ENCODE measurements at regions not wholly inside any gene's neighbourhood (a gene's known extent, or its start where the extent isn't known, plus 50 kb on each side); places are given as distances from the start of the nearest gene placed in this dataset.
"Not testable (repeated sequence)": the region's sequence is repeated elsewhere in the genome, so short reads cannot be mapped to it uniquely, and the experiment has no call there.

- no peak for DNase-seq
Observed at GRCh38 chr2:129827311-129828090, 152.0 kb upstream of the RAB6C start.

GRCh38 chr2:129828792-129829191 lies 150.7 kb upstream of the RAB6C start:
- no peak for DNase-seq

- DNase-seq = no peak
Observed at GRCh38 chr2:129829588-129829987, 149.9 kb upstream of the RAB6C start.

- DNase-seq = no peak
Observed at GRCh38 chr2:129831018-129831417, 148.4 kb upstream of the RAB6C start.

- not testable (repeated sequence) for DNase-seq
Observed at GRCh38 chr2:129833465-129833864, 146.0 kb upstream of the RAB6C start.

DNA sequence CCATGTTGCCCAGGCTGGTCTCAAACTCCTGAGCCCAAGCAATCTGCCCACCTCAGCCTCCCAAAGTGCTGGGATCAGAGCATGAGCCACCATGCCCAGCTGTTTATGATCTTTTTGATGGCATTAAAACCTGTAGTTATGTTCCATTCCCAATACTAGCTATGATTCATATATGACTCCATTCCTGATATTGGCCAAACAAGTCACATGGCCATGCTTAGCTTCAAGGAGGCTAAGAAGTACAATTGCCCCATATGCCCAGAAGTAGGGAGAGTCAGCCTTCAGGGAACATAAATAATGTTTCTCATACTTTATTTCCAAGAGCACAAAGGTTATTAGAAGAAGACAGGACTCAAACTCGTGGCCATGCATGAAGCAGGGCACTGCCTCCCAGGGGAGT lies 132.4 kb upstream of the RAB6C start:
- no peak for DNase-seq

DNA sequence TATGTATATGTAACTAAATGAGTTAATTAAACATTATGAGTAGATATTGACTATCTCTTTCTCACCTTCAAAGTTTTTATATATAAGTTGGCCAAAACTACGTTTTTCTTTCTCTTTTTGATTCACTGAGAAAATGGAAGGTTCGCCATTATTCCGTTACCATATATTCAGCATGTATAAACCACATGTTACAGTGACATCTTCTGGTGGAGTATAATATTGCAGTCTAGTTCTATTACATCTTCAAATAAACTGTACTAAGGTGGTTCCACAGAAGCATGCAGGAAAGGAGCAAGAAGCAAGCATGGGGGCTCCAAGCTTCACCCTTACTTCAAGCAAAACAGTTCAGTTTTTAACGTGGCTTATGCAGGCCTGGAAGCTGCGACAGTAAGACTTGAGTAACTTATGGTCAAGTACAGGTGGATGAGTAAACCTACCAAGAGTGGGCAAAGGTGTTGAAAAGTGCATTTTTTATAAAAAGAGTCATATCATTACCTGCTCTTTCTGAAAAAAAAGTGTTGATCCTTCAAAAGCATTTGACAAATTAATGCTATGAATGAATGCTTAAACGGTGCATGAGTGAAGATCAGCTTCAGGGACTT lies 129.8 kb upstream of the RAB6C start:
- DNase-seq = peak; percentile 75

DNA sequence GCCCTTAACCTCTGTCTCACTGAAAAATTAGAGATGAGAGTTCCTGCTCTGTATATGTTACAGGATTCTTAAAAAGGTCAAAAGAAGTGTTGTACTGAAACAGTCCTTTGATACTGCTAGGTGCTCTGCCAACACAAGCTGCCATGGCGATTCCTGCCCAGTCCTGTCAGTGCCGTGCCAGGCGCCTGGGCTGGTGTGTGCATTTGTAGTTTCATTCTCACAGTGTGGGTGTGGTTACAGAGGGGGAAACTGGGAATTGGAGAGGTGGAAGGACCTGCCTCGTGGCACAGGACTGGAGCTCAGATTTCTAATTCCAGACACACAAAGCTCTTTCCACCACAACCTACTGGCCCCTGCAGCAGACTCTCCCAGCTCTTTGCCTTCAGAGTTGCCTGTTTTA lies 122.3 kb upstream of the RAB6C start:
- peak; percentile 34 for DNase-seq

DNA sequence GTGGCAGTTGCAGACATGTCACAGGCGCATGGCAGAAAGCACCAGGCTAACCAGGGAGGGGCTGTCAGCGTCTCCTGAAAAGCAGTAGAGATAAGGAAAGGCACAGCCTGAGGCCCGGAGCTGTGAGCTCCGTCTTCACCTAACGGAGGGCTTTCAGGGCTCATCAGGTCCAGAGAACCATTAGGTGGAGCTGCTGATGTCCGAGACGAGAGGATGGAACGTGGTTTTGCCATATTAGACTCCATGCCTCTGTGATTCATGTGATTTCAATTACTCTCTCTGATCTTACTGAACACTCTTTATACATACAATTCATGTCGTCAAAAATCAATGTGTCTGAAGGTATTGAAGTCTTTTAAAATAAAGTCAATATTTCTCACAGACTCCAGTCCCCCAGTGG lies 120.3 kb upstream of the RAB6C start:
- no peak for DNase-seq

DNA sequence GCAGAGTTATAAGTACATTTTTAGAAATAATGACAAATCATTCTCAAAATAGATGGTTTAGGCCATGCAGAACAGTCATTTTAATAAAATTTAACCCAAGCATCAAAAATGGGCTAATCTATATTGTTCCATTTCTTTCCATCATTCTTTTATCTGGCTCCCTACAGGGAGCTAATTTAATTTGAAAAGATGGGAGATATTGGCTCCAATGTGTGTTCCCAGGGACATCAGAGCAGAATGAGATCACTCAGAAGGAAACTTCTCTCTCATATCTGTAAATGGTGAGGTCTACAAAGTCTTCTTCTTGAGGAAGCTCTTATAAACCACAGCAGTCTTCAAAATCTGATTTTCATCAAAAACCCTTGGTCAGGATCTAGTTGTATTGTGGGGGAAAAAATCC lies 119.4 kb upstream of the RAB6C start:
- no peak for DNase-seq

DNA sequence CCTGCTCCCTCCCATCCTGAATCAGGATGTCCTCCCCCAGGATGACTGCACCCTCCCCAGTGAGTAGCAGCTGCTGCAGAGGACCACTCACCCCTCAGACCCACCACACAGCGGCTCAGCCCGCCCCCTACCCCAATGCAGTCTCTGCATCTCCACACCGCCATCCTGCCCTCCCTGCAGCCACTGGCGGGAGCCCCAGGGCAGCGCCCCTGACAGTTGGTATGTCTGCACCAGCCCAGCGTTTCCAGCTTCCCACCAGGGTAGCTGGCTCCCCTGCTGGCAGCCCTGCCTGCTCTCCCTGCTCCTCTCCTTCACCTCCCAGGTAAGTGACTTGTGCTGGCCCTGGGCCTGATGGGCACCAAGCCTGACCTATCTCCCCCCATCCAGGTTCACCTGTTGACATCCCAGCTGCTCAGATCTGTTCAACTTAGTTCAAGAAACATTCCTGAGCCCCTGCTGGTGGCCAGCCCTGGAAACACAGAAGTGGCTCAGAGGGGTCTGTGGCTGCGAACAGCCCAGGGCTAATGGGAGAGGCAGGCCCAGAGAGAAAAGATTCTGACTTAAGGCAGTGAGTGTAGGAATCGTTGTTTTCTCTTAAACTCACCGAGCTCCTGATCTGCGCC lies 117.7 kb upstream of the RAB6C start:
- no peak for DNase-seq

- no peak for DNase-seq
Observed at GRCh38 chr2:129862668-129863067, 116.8 kb upstream of the RAB6C start.

GRCh38 chr2:129863350-129863749 lies 116.1 kb upstream of the RAB6C start:
- DNase-seq = no peak

DNA sequence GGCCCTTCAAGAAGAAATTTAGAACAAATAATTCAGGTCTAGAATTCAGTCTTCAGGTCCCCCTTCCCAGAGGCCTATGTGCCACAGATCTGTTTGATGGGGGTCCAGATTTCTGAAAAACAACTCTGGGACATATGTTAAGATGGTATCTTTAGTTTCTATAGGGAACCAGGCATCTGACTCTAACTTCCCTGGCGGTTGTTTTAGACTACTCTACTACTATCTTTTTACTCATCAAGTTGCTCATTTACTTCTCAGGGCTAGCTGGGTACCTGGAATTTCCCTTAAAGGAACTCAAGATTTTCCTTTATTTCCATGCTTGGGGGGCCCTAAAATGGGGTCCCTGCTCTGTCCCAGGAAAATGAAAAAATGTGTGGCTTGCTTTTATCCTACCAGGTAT lies 114.7 kb upstream of the RAB6C start:
- DNase-seq = no peak

DNA sequence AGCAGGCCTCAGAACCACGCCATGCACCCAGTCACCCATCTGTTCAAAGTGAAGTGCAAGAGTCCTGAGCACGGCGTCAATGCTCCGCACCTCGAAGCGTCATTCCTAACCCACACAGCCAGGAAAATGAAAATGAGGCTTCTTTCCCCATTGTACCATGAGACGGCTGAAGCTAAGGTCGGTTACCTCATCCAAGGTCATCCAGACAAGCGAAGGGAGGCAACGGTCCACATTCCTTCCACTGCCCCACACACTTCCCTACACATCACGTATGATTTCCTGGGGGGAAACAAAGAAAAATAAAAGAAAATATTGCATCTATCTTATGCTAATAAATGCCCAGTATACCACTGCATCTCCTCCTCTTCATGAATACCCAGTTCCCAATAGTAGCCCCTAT lies 113.5 kb upstream of the RAB6C start:
- no peak for DNase-seq

GRCh38 chr2:129866391-129866790 lies 113.1 kb upstream of the RAB6C start:
- DNase-seq = no peak

DNA sequence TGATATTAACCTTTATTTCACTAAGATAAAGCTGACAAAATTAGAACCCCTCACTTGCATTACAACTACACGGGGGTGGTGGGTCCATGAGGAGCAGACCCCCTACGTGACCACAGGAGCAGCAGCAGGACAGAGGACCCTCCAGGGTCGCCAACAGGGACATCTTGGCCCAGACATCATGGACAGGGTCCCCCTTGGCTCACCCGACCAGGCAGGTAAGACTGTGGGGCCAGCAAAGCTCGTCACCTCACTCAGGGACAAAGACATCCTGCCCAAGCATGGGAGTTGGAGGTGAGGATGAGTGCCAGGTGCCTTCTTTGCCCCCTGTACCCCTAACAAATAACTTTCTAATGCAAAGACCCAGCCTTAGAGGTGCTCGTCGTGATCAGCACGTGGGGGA lies 111.3 kb upstream of the RAB6C start:
- no peak for DNase-seq

- DNase-seq = no peak
Observed at GRCh38 chr2:129870685-129871241, 108.7 kb upstream of the RAB6C start.

GRCh38 chr2:129872446-129872845 lies 107.0 kb upstream of the RAB6C start:
- no peak for DNase-seq

- peak; percentile 14 for DNase-seq
Observed at GRCh38 chr2:129876541-129876940, 102.9 kb upstream of the RAB6C start.

DNA sequence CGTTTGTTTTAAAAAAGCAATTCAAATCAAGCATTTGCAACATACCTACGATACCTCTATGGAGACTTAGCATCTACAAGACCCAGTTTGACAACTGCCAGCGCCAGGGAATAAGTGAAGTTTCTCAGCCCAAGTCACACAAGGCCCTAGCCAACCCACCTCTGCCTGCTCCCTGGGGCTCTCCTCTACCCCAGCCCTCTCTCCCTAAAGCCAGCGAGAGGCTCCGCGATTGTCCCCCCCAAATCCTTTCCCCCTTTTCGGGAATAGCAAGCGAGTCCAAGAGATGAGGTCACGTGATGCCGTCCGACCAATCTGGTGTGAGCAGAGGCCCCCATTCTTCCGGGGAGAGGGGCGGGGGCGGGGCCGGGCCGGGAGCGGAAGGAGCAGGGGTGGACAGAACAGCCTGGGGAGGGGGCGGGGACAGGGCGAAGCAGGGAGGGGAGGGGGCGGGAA lies 102.2 kb upstream of the RAB6C start:
- peak; percentile 94 for DNase-seq

- DNase-seq = peak; percentile 64
Observed at GRCh38 chr2:129877795-129878775, 101.4 kb upstream of the RAB6C start.

Measured in NCI-H345 (cell line).